H1 (cell line): ENCODE measurements at regions not wholly inside any gene's neighbourhood (a gene's known extent, or its start where the extent isn't known, plus 50 kb on each side); places are given as distances from the start of the nearest gene placed in this dataset.

Experiments used
- CTCF ChIA-PET: fragments of 300-600 bp; sonication (Branson Sonifier 250); formaldehyde crosslinking; loops from one replicate; lab custom pipeline; 2021; ENCODE audit not compliant: partially characterized antibody; lab: Charles Lee
- POLR2A ChIA-PET: fragments of 300-600 bp; sonication (Branson Sonifier 250); formaldehyde crosslinking; loops from one replicate; lab custom pipeline; 2021; ENCODE audit warnings: inconsistent platforms; ENCODE audit not compliant: partially characterized antibody; lab: Charles Lee
- DNase-seq, 2 experiments: peaks; one replicate each; pipeline versions ENCODE4 v3.0.0 to v3.0.0-alpha.2; 2010 to 2022; ENCODE audit warnings: low spot score in 2 of 2, low read depth in 1 of 2, mixed read lengths in 1 of 2
- FAIRE-seq: peaks from 2 replicates; lab custom pipeline; 2011; peaks lifted over from hg19 to GRCh38; lab: Jason Lieb, UNC
- H2AFZ ChIP-seq: 2 replicates; pipeline ENCODE4 v1.8.1; 2012; ENCODE audit warnings: low read length, inconsistent platforms
- H2AK5ac ChIP-seq: 2 replicates; pipeline ENCODE4 v1.6.1; 2013; ENCODE audit warnings: low read depth, low read length
- H2BK120ac ChIP-seq: replicated peaks from 2 replicates; pipeline ENCODE3; 2013; ENCODE audit warnings: low read depth, low read length, inconsistent platforms
- H2BK12ac ChIP-seq: 2 replicates; pipeline ENCODE4 v1.6.1; 2013; ENCODE audit warnings: low read depth, low read length
- H2BK15ac ChIP-seq: 2 replicates; pipeline ENCODE4 v1.6.1; 2013; ENCODE audit warnings: low read length
- H2BK20ac ChIP-seq: 2 replicates; pipeline ENCODE4 v1.6.1; 2013; ENCODE audit warnings: low read length
- H2BK5ac ChIP-seq: 2 replicates; pipeline ENCODE4 v1.6.1; 2013; ENCODE audit warnings: low read depth, low read length
- H3K14ac ChIP-seq: 2 replicates; pipeline ENCODE4 v1.6.1; 2013; ENCODE audit warnings: inconsistent platforms; ENCODE audit not compliant: insufficient read length
- H3K18ac ChIP-seq: 2 replicates; pipeline ENCODE4 v1.6.1; 2013; ENCODE audit warnings: low read length; ENCODE audit errors: extremely low read depth
- H3K23ac ChIP-seq: 2 replicates; pipeline ENCODE4 v1.6.1; 2013; ENCODE audit warnings: inconsistent platforms; ENCODE audit not compliant: insufficient read length
- H3K23me2 ChIP-seq: 2 replicates; pipeline ENCODE4 v1.6.1; 2013; ENCODE audit warnings: low read depth, low read length
- H3K27ac ChIP-seq: 2 replicates; pipeline ENCODE4 v1.6.1; 2011; ENCODE audit warnings: low read depth, low read length, inconsistent platforms
- H3K27me3 ChIP-seq, 4 experiments: replicated peaks in 1 of 4; 1 replicate in 1 of 4; 2 replicates in 3 of 4; pipeline versions ENCODE4 v1.6.1 to v1.8.1; 2011 to 2013; ENCODE audit warnings: low read length in 3 of 4, mild to moderate bottlenecking in 3 of 4, inconsistent platforms in 2 of 4, mixed read lengths in 2 of 4, moderate library complexity in 1 of 4; ENCODE audit not compliant: control insufficient read depth in 3 of 4, insufficient read depth in 3 of 4; ENCODE audit errors: extremely low read depth in 1 of 4
- H3K36me3 ChIP-seq, 4 experiments: 2 replicates each; pipeline versions ENCODE4 v1.6.1 to v1.8.1; 2011 to 2013; ENCODE audit warnings: mild to moderate bottlenecking in 4 of 4, low read length in 3 of 4, moderate library complexity in 2 of 4, control low read depth in 1 of 4, inconsistent platforms in 1 of 4; ENCODE audit not compliant: insufficient read depth in 4 of 4, control insufficient read depth in 2 of 4
- H3K4ac ChIP-seq: replicated peaks from 2 replicates; pipeline ENCODE3; 2013; ENCODE audit warnings: low read length, low read depth, mixed read lengths, inconsistent platforms; ENCODE audit not compliant: insufficient read length
- H3K4me1 ChIP-seq, 4 experiments: replicated peaks in 1 of 4; 1 replicate in 1 of 4; 2 replicates in 3 of 4; pipeline versions ENCODE4 v1.6.1 to v1.8.1; 2011 to 2013; ENCODE audit warnings: low read length in 3 of 4, inconsistent platforms in 2 of 4, mixed read lengths in 1 of 4; ENCODE audit not compliant: insufficient read depth in 4 of 4, control insufficient read depth in 3 of 4
- H3K4me2 ChIP-seq, 2 experiments: 2 replicates each; pipeline versions ENCODE4 v1.6.1 to v1.8.1; 2011 to 2013; ENCODE audit warnings: low read depth in 2 of 2, low read length in 2 of 2, control low read depth in 1 of 2, inconsistent platforms in 1 of 2, mild to moderate bottlenecking in 1 of 2; ENCODE audit not compliant: insufficient read depth in 1 of 2
- H3K4me3 ChIP-seq, 4 experiments: fragments of 200-600, 300-600 bp in 1 of 4; sonication (generic), shearing (Covaris generic), sonication (Bioruptor Twin) in 1 of 4; 2 replicates each; pipeline versions ENCODE4 v1.5.1 to v1.8.1; 2011 to 2016; ENCODE audit warnings: low read length in 4 of 4, low read depth in 3 of 4, control low read depth in 2 of 4, inconsistent platforms in 2 of 4, mild to moderate bottlenecking in 2 of 4, mixed read lengths in 1 of 4, moderate library complexity in 1 of 4; ENCODE audit not compliant: insufficient read depth in 2 of 4; ENCODE audit errors: extremely low read depth in 1 of 4
- H3K56ac ChIP-seq: replicated peaks from 2 replicates; pipeline ENCODE3; 2013; ENCODE audit warnings: low read depth, mild to moderate bottlenecking, mixed read lengths, low read length, inconsistent platforms; ENCODE audit not compliant: insufficient read length
- H3K79me1 ChIP-seq: 2 replicates; pipeline ENCODE4 v1.6.1; 2013; ENCODE audit warnings: low read depth, low read length, control low read depth
- H3K79me2 ChIP-seq, 2 experiments: 2 replicates each; pipeline versions ENCODE4 v1.6.1 to v1.8.1; 2012 to 2013; ENCODE audit warnings: low read length in 2 of 2, mild to moderate bottlenecking in 2 of 2, inconsistent platforms in 1 of 2; ENCODE audit not compliant: insufficient read depth in 2 of 2, control insufficient read depth in 1 of 2
- H3K9ac ChIP-seq, 4 experiments: replicated peaks in 1 of 4; 1 replicate in 1 of 4; 2 replicates in 3 of 4; pipeline versions ENCODE4 v1.6.1 to v1.8.1; 2011 to 2013; ENCODE audit warnings: low read depth in 3 of 4, low read length in 3 of 4, control low read depth in 2 of 4, mild to moderate bottlenecking in 2 of 4, moderate library complexity in 2 of 4, inconsistent platforms in 1 of 4; ENCODE audit errors: extremely low read depth in 1 of 4
- H3K9me3 ChIP-seq, 2 experiments: 2 replicates each; pipeline versions ENCODE4 v1.6.1 to v1.8.1; 2012 to 2013; ENCODE audit warnings: mild to moderate bottlenecking in 2 of 2, moderate library complexity in 2 of 2, control low read depth in 1 of 2, inconsistent platforms in 1 of 2, low read depth in 1 of 2, low read length in 1 of 2, mixed read lengths in 1 of 2; ENCODE audit not compliant: insufficient read depth in 2 of 2
- H4K20me1 ChIP-seq, 2 experiments: replicated peaks in 1 of 2; 2 replicates each; pipeline versions ENCODE3 to v1.8.1; 2011 to 2013; ENCODE audit warnings: inconsistent platforms in 2 of 2, low read length in 2 of 2, mild to moderate bottlenecking in 1 of 2; ENCODE audit not compliant: insufficient read depth in 2 of 2, control insufficient read depth in 1 of 2
- H4K5ac ChIP-seq: 2 replicates; pipeline ENCODE4 v1.6.1; 2013; ENCODE audit warnings: low read length, low read depth, mixed read lengths, inconsistent platforms; ENCODE audit not compliant: insufficient read length
- H4K8ac ChIP-seq: 2 replicates; pipeline ENCODE4 v1.8.0; 2013; ENCODE audit warnings: mild to moderate bottlenecking, moderate library complexity, low read length, inconsistent platforms; ENCODE audit not compliant: insufficient read depth; ENCODE audit errors: extremely low read depth
- H4K91ac ChIP-seq: replicated peaks from 2 replicates; pipeline ENCODE3; 2013; ENCODE audit warnings: low read length, mixed read lengths, inconsistent platforms; ENCODE audit not compliant: insufficient read length
- EGR1 ChIP-seq: IDR thresholded peaks from 2 replicates; pipeline ENCODE4 v1.6.1; 2011; ENCODE audit warnings: low read depth, low read length, borderline replicate concordance
- HDAC6 ChIP-seq: IDR thresholded peaks from one replicate; pipeline ENCODE4 v1.7.1; 2012; ENCODE audit warnings: low read depth, mild to moderate bottlenecking, inconsistent platforms, low read length, moderate library complexity
- MAFK ChIP-seq: IDR thresholded peaks from 2 replicates; pipeline ENCODE4 v1.6.1; 2012; ENCODE audit warnings: low read depth, mild to moderate bottlenecking, improper control_type of control experiment, low read length
- POLR2A ChIP-seq, 2 experiments: IDR thresholded peaks; 1 replicate in 1 of 2; 2 replicates in 1 of 2; pipeline ENCODE4 v1.6.1; 2011; ENCODE audit warnings: low read depth in 2 of 2, low read length in 2 of 2, mild to moderate bottlenecking in 2 of 2; ENCODE audit errors: control extremely low read depth in 1 of 2
- RAD21 ChIP-seq, 2 experiments: IDR thresholded peaks in 1 of 2; conservative IDR thresholded peaks in 1 of 2; 2 replicates each; pipeline ENCODE4 v1.6.1; 2011; ENCODE audit warnings: low read depth in 2 of 2, low read length in 2 of 2, improper control_type of control experiment in 1 of 2, inconsistent platforms in 1 of 2, mild to moderate bottlenecking in 1 of 2, moderate library complexity in 1 of 2
- SIRT6 ChIP-seq: IDR thresholded peaks from one replicate; pipeline ENCODE4 v1.7.1; 2012; ENCODE audit warnings: low read length, inconsistent platforms
- SIX5 ChIP-seq: IDR thresholded peaks from 2 replicates; pipeline ENCODE4 v1.6.1; 2011; ENCODE audit warnings: mild to moderate bottlenecking, low read depth, low read length
- TCF12 ChIP-seq: IDR thresholded peaks from 2 replicates; pipeline ENCODE4 v1.6.1; 2011; ENCODE audit warnings: low read depth, mild to moderate bottlenecking, low read length
- TF ChIP-seq, protein P1 (sequence below): IDR thresholded peaks from 2 replicates; pipeline ENCODE4 v1.6.1; 2011; ENCODE audit warnings: low read depth, mild to moderate bottlenecking, low read length; ENCODE audit not compliant: insufficient read depth

DNA sequence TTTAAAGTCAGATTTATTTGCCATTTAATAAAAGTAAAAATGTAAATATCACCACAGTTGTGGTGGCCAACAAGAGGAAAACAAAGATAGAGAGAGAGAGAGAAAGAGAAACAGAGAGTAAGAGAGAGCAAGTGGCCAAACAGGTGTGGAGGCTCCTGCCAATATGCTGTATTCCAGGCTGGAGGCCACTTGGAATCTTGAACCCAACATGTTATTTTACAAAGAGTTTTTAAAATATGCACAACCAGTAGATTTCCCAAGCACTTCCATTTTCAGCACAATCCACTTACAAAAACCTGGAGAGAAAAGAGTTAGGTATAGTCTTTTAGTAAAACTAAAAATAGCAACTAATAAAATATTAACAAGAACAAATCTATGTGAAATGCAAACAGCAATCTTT is 1323.1 kb upstream of the CITED2 start:
- H2AK5ac ChIP-seq = no peak overlapping the region
- POLR2A ChIA-PET = no interaction called here
- no peak for FAIRE-seq

More for the DNA sequence above, 1323.1 kb upstream of the CITED2 start:
- Histone ChIP-seq H3K9ac (no peak overlapping the region), H3K36me3 (no peaks in the 10 kb centered on the region), H2BK20ac (no peak overlapping the region), H2AFZ (no peak overlapping the region), H3K56ac (no peak overlapping the region), H3K4ac (no peak overlapping the region), H4K20me1 (no peaks in the 10 kb centered on the region), H3K27ac (no peak overlapping the region), H3K79me1 (no peaks in the 10 kb centered on the region), H3K4me2 (no peak overlapping the region), H2BK5ac (no peak overlapping the region), H3K23ac (no peak overlapping the region), H3K4me1 (no peaks in the 10 kb centered on the region), H3K18ac (no peak overlapping the region), H3K9me3 (peaks cover 2 to 5% of the 10 kb centered on the region in 2 experiments; a peak in 2 of 4 replicates), H3K79me2 (no peaks in the 10 kb centered on the region), H2BK12ac (no peak overlapping the region), H4K8ac (no peak overlapping the region), H3K23me2 (no peaks in the 10 kb centered on the region), H3K14ac (no peak overlapping the region), H2BK15ac (no peak overlapping the region), H4K91ac (no peak overlapping the region), H3K27me3 (no peaks in the 10 kb centered on the region), H4K5ac (no peak overlapping the region), H2BK120ac (no peak overlapping the region), H3K4me3 (no peak overlapping the region)
- CTCF ChIA-PET = no interaction called here
- TF ChIP-seq SIRT6 (no peak), SIX5 (no peak), HDAC6 (no peak), POLR2A (IDR thresholded peaks at IDR 0.05; ENCODE audit: control extremely low read depth in 1 of 2, low read depth in 2 of 2, low read length in 2 of 2) (no peak), EGR1 (no peak), TCF12 (no peak), MAFK (no peak), RAD21 (IDR thresholded peaks at IDR 0.05 in 1 of 2, conservative IDR thresholded peaks at IDR 0.05 in 1 of 2; ENCODE audit: low read depth in 2 of 2, low read length in 2 of 2) (no peak)
- TF ChIP-seq, protein P1, sequence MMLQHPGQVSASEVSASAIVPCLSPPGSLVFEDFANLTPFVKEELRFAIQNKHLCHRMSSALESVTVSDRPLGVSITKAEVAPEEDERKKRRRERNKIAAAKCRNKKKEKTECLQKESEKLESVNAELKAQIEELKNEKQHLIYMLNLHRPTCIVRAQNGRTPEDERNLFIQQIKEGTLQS = no peak
- no peak for DNase-seq
